ENCODE measurements at regions not wholly inside any gene's neighbourhood (a gene's known extent, or its start where the extent isn't known, plus 50 kb on each side); places are given as distances from the start of the nearest gene placed in this dataset.
"Not testable (repeated sequence)": the region's sequence is repeated elsewhere in the genome, so short reads cannot be mapped to it uniquely, and the experiment has no call there.

DNA sequence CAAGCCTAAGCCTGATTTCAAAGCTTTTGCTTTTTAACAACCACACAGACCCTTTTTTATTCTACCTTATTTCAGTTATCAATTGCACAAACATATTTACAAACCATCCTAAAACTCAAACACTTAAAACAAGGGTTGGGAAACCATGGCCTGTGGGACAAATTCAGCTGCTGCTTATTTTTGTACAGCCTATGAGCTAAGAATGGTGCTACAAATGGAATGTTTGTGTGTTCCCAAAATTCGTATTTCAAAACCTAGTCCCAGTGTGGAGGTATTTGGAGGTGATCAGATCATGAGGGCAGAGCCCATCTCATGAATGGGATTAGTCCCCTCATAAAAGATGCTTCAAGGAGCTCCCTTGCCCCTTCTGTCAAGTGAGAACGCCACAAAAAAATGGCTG is 51.1 kb upstream of the MTLN start:
- TF ChIP-seq, protein P1, sequence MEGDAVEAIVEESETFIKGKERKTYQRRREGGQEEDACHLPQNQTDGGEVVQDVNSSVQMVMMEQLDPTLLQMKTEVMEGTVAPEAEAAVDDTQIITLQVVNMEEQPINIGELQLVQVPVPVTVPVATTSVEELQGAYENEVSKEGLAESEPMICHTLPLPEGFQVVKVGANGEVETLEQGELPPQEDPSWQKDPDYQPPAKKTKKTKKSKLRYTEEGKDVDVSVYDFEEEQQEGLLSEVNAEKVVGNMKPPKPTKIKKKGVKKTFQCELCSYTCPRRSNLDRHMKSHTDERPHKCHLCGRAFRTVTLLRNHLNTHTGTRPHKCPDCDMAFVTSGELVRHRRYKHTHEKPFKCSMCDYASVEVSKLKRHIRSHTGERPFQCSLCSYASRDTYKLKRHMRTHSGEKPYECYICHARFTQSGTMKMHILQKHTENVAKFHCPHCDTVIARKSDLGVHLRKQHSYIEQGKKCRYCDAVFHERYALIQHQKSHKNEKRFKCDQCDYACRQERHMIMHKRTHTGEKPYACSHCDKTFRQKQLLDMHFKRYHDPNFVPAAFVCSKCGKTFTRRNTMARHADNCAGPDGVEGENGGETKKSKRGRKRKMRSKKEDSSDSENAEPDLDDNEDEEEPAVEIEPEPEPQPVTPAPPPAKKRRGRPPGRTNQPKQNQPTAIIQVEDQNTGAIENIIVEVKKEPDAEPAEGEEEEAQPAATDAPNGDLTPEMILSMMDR (IDR thresholded peaks at IDR 0.05; ENCODE audit: insufficient read depth, low read depth, low read length) = not testable (repeated sequence)
- not testable (repeated sequence) for TF ChIP-seq EZH2 (IDR thresholded peaks at IDR 0.05; ENCODE audit: insufficient read depth, low read length)
